ENCODE measurements at regions not wholly inside any gene's neighbourhood (a gene's known extent, or its start where the extent isn't known, plus 50 kb on each side); places are given as distances from the start of the nearest gene placed in this dataset.
"Not testable (repeated sequence)": the region's sequence is repeated elsewhere in the genome, so short reads cannot be mapped to it uniquely, and the experiment has no call there.

DNA sequence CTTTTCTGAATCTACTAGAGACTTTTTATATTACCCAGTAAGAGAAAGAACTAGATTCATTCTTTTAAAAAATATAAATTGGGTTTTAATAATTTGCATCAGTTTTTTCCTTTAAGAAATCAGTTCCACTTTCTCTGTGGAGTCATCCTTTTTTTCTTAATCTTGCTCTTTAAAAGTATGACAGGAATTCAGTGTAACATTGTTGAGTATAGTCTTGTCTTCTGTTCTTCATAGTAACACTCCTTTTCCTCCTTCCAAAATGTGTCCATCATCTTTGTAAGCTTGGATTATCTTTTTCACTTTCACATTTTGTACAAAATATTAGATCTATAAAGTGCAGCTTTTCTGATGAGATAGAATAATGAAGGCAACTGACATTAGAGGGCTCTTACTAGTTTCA, 135.4 kb downstream of the HAUS1 start:
- no peak overlapping the region for H2AFZ ChIP-seq (ENCODE audit: low read length)
- TF ChIP-seq, protein P1, sequence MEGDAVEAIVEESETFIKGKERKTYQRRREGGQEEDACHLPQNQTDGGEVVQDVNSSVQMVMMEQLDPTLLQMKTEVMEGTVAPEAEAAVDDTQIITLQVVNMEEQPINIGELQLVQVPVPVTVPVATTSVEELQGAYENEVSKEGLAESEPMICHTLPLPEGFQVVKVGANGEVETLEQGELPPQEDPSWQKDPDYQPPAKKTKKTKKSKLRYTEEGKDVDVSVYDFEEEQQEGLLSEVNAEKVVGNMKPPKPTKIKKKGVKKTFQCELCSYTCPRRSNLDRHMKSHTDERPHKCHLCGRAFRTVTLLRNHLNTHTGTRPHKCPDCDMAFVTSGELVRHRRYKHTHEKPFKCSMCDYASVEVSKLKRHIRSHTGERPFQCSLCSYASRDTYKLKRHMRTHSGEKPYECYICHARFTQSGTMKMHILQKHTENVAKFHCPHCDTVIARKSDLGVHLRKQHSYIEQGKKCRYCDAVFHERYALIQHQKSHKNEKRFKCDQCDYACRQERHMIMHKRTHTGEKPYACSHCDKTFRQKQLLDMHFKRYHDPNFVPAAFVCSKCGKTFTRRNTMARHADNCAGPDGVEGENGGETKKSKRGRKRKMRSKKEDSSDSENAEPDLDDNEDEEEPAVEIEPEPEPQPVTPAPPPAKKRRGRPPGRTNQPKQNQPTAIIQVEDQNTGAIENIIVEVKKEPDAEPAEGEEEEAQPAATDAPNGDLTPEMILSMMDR (IDR thresholded peaks at IDR 0.05; ENCODE audit: extremely low read depth, low read depth, low read length) = no peak
- no peaks in the 10 kb centered on the region for H3K27me3 ChIP-seq (ENCODE audit: insufficient read depth, low read length)
- no peak overlapping the region for H3K4me2 ChIP-seq (ENCODE audit: insufficient read depth, low read length)
- DNase-seq (ENCODE audit: insufficient read length, low spot score, missing footprints) = no peak
- no peaks in the 10 kb centered on the region for H3K36me3 ChIP-seq (ENCODE audit: insufficient read depth, low read length)
- no peak overlapping the region for H3K27ac ChIP-seq (ENCODE audit: low read depth, low read length)
- no peak overlapping the region for H3K4me3 ChIP-seq (ENCODE audit: insufficient read depth, low read length)
- H4K20me1 ChIP-seq (ENCODE audit: insufficient read depth, low read length) = no peaks in the 10 kb centered on the region
- peaks cover 6% of the 10 kb centered on the region for H3K4me1 ChIP-seq (ENCODE audit: insufficient read depth, low read length)
- peaks cover 29% of the 10 kb centered on the region for H3K79me2 ChIP-seq (ENCODE audit: insufficient read depth, low read length)
- H3K9me3 ChIP-seq (ENCODE audit: low read depth, low read length) = no peaks in the 10 kb centered on the region

DNA sequence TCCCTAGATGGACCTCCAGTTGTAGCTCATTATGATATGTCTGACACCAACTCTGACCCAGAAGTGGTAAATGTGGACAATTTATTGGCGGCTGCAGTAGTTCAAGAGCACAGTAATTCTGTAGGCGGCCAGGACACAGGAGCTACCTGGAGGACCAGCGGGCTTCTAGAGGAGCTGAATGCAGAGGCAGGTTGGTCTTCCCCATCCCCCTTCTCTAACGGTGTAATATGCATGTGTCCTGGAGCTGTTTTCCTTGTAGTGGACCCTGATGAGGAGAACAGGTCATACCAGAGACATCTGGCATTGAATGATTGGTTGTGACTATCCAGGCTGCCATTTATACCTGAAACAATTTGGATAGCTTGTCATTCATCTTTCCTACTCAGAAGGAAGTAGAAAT, 135.8 kb downstream of the HAUS1 start:
- TF ChIP-seq, protein P1 (IDR thresholded peaks at IDR 0.05; ENCODE audit: extremely low read depth, low read depth, low read length) = no peak
- Histone ChIP-seq H3K4me3 (ENCODE audit: insufficient read depth, low read length) (no peak overlapping the region), H3K4me2 (ENCODE audit: insufficient read depth, low read length) (no peak overlapping the region), H4K20me1 (ENCODE audit: insufficient read depth, low read length) (no peaks in the 10 kb centered on the region), H2AFZ (ENCODE audit: low read length) (no peak overlapping the region), H3K79me2 (ENCODE audit: insufficient read depth, low read length) (peaks cover 28% of the 10 kb centered on the region), H3K4me1 (ENCODE audit: insufficient read depth, low read length) (peaks cover 6% of the 10 kb centered on the region), H3K36me3 (ENCODE audit: insufficient read depth, low read length) (no peaks in the 10 kb centered on the region), H3K27me3 (ENCODE audit: insufficient read depth, low read length) (no peaks in the 10 kb centered on the region), H3K9me3 (ENCODE audit: low read depth, low read length) (no peaks in the 10 kb centered on the region), H3K27ac (ENCODE audit: low read depth, low read length) (no peak overlapping the region)
- no peak for DNase-seq (ENCODE audit: insufficient read length, low spot score, missing footprints)

DNA sequence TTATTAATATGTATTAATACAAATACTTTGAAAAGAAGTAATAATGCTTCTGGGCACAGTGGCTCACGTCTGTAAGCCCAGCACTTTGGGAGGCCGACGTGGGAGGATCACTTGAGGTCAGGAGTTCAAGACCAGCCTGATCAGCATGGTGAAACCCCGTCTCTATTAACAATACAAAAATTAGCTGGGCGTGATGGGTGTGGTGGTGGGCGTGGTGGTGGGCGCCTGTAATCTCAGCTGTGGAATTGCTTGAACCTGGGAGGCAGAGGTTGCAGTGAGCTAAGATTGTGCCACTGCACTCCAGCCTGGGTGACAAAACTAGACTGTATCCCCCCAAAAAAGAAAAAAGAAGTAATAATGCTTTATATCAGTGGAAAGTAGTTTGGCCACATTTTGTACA, 137.2 kb downstream of the HAUS1 start:
- H3K4me3 ChIP-seq (ENCODE audit: insufficient read depth, low read length); H3K9me3 ChIP-seq (ENCODE audit: low read depth, low read length); H2AFZ ChIP-seq (ENCODE audit: low read length); H3K4me2 ChIP-seq (ENCODE audit: insufficient read depth, low read length); H4K20me1 ChIP-seq (ENCODE audit: insufficient read depth, low read length); H3K27ac ChIP-seq (ENCODE audit: low read depth, low read length); DNase-seq (ENCODE audit: insufficient read length, low spot score, missing footprints); H3K36me3 ChIP-seq (ENCODE audit: insufficient read depth, low read length); H3K27me3 ChIP-seq (ENCODE audit: insufficient read depth, low read length); H3K4me1 ChIP-seq (ENCODE audit: insufficient read depth, low read length): not testable (repeated sequence)
- peaks cover 22% of the 10 kb centered on the region for H3K79me2 ChIP-seq (ENCODE audit: insufficient read depth, low read length)

DNA sequence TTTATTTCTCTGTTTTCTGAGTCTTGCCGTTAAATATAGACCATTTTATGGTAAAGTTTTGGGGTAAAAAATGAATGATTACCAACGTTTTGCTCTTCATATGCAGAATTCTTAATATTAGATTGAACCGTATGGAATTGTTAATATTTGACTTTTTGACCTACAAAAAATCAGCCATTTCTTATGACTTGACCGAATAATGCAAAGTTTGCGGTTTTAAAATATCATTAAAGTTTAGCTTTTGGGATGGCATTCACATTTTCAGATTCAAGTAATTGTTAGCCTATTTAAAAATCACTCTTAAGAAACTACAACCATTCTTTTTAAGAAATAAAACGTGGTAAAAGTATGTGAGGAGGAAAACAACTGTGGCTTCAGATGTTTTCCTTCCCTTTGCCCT, 138.0 kb downstream of the HAUS1 start:
- peaks cover 21% of the 10 kb centered on the region for H3K79me2 ChIP-seq (ENCODE audit: insufficient read depth, low read length)
- TF ChIP-seq, protein P1 (IDR thresholded peaks at IDR 0.05; ENCODE audit: extremely low read depth, low read depth, low read length) = no peak
- H3K36me3 ChIP-seq (ENCODE audit: insufficient read depth, low read length) = no peaks in the 10 kb centered on the region
- H3K27me3 ChIP-seq (ENCODE audit: insufficient read depth, low read length) = no peaks in the 10 kb centered on the region
- no peak for DNase-seq (ENCODE audit: insufficient read length, low spot score, missing footprints)
- no peak overlapping the region for H3K4me3 ChIP-seq (ENCODE audit: insufficient read depth, low read length)
- no peak overlapping the region for H3K27ac ChIP-seq (ENCODE audit: low read depth, low read length)
- no peaks in the 10 kb centered on the region for H3K9me3 ChIP-seq (ENCODE audit: low read depth, low read length)
- H2AFZ ChIP-seq (ENCODE audit: low read length) = no peak overlapping the region
- H3K4me1 ChIP-seq (ENCODE audit: insufficient read depth, low read length) = peaks cover 6% of the 10 kb centered on the region
- no peaks in the 10 kb centered on the region for H4K20me1 ChIP-seq (ENCODE audit: insufficient read depth, low read length)
- no peak overlapping the region for H3K4me2 ChIP-seq (ENCODE audit: insufficient read depth, low read length)

Measured in osteoblast (primary cell).